ENCODE measurements at regions not wholly inside any gene's neighbourhood (a gene's known extent, or its start where the extent isn't known, plus 50 kb on each side); places are given as distances from the start of the nearest gene placed in this dataset.
A peak's percentile ranks its signal among the peaks of the same experiment; 100 is the strongest.

GRCh38 chr4:3870567-3870962, 104.4 kb downstream of the ADRA2C start:
- 82 to 87% (median 84%) methylated on average over 9 of the region's 9 CpGs for WGBS, 5 donors
- Histone ChIP-seq H3K4me1 (peaks cover 0 to 22% (median 11%) of the 10 kb centered on the region in 6 donors), H3K9me3 (peaks cover 0 to 4% (median 0%) of the 10 kb centered on the region in 8 donors), H3K27me3 (replicated peaks in 1 of 7) (peaks cover 0 to 98% (median 41%) of the 10 kb centered on the region in 7 donors), H3K27ac (no peak overlapping the region), H3K36me3 (no peaks in the 10 kb centered on the region), H3K4me3 (no peak overlapping the region)
- intact Hi-C loops (cut with DNase I; ENCODE audit: low total_unique reads): no loop called here
- TF ChIP-seq CTCF (IDR thresholded peaks at IDR 0.05 in 8 of 11, conservative IDR thresholded peaks at IDR 0.05 in 3 of 11) (no peak), POLR2A (IDR thresholded peaks at IDR 0.05) (no peak), POLR2AphosphoS5 (IDR thresholded peaks at IDR 0.05) (no peak)
- peak; percentile 49 for DNase-seq

GRCh38 chr4:3871181-3871852, 105.1 kb downstream of the ADRA2C start:
- peaks cover 0 to 98% (median 39%) of the 10 kb centered on the region in 7 donors for H3K27me3 ChIP-seq (replicated peaks in 1 of 7)
- H3K4me1 ChIP-seq: peaks cover 0 to 22% (median 11%) of the 10 kb centered on the region in 6 donors
- intact Hi-C loops (cut with DNase I; ENCODE audit: low total_unique reads): no loop called here
- no peaks in the 10 kb centered on the region for H3K36me3 ChIP-seq
- H3K9me3 ChIP-seq: peaks cover 0 to 4% (median 0%) of the 10 kb centered on the region in 8 donors
- peak overlapping the region in 7 of 8 donors; percentile 19 to 62 (median 24) for H3K4me3 ChIP-seq
- H3K27ac ChIP-seq: no peak overlapping the region
- DNase-seq: peak; percentile 83
- WGBS, 5 donors: 5 to 17% (median 9%) methylated on average over 13 to 53 of the region's 53 CpGs
- TF ChIP-seq CTCF (IDR thresholded peaks at IDR 0.05 in 8 of 11, conservative IDR thresholded peaks at IDR 0.05 in 3 of 11): no peak
- TF ChIP-seq POLR2AphosphoS5 (IDR thresholded peaks at IDR 0.05): no peak
- TF ChIP-seq POLR2A (IDR thresholded peaks at IDR 0.05): no peak

- DNase-seq: peak; percentile 69
- Histone ChIP-seq H3K4me3 (peak overlapping the region in 4 of 8 donors; percentile 19 to 62 (median 24)), H3K27me3 (replicated peaks in 1 of 7) (peaks cover 0 to 98% (median 39%) of the 10 kb centered on the region in 7 donors), H3K9me3 (peaks cover 0 to 7% (median 0%) of the 10 kb centered on the region in 8 donors), H3K27ac (no peak overlapping the region), H3K36me3 (no peaks in the 10 kb centered on the region), H3K4me1 (peaks cover 0 to 22% (median 11%) of the 10 kb centered on the region in 6 donors)
- TF ChIP-seq CTCF (IDR thresholded peaks at IDR 0.05 in 8 of 11, conservative IDR thresholded peaks at IDR 0.05 in 3 of 11) (no peak), POLR2A (IDR thresholded peaks at IDR 0.05) (no peak), POLR2AphosphoS5 (IDR thresholded peaks at IDR 0.05) (no peak)
- intact Hi-C loops (cut with DNase I; ENCODE audit: low total_unique reads): no loop called here
- 12 to 18% (median 15%) methylated on average over 32 to 58 of the region's 59 CpGs for WGBS, 5 donors
Observed at GRCh38 chr4:3871881-3872833, 106.0 kb downstream of the ADRA2C start.

Data from spleen (tissue), 11 donors.